ENCODE measurements at regions not wholly inside any gene's neighbourhood (a gene's known extent, or its start where the extent isn't known, plus 50 kb on each side); places are given as distances from the start of the nearest gene placed in this dataset.
"Not testable (repeated sequence)": the region's sequence is repeated elsewhere in the genome, so short reads cannot be mapped to it uniquely, and the experiment has no call there.

GRCh38 chr5:159784993-159785392, 131.3 kb upstream of the ADRA1B start:
- DNase-seq (ENCODE audit: low read depth): no peak
- H3K4me3 ChIP-seq (ENCODE audit: low read depth, low read length): no peak overlapping the region

- no peak for DNase-seq (ENCODE audit: low read depth)
Measured at GRCh38 chr5:159785656-159786055, 130.6 kb upstream of the ADRA1B start.

GRCh38 chr5:159786201-159786600, 130.1 kb upstream of the ADRA1B start:
- no peak for DNase-seq (ENCODE audit: low read depth)
- no peak overlapping the region for H3K4me3 ChIP-seq (ENCODE audit: low read depth, low read length)

More at GRCh38 chr5:159785656-159786055, 130.6 kb upstream of the ADRA1B start:
- no peak overlapping the region for H3K4me3 ChIP-seq (ENCODE audit: low read depth, low read length)

DNA sequence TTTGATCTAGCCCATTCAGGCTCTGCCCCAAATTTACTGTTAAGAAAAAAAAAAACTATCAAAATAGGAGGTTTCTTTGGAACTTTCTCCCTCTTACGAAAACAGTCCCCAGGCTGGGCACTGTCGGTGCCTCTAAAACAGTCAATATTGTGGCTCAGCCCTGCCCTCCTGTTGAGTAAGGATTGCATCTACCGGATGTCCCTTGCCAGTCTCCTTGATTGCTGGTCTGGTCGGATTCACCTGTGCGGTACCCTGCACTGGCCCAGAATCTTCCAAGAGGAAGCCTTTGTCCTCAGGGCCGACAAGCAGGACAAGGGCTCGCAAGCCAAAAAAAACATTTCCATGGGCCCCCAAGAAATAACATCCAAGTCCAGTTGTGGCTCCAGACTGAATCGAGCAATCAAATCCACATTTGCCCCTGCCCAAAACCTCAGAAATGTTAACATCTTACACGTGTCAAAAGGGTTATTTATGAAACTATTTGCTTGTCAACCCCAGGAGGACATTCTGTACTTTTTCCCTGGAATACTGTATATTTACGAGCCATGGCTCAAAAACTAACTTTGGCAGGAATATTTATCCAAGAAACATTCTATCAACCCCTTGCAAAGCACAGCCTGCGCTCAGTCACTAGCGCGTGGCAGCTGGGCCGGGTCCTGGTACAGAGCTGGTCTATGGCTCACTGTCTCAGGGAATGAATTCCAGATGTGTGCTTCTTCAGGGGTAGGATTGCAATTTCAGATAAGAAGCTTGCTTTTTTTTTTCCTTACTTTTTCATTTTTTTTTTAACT, 129.2 kb upstream of the ADRA1B start:
- no peak overlapping the region for H3K4me3 ChIP-seq (ENCODE audit: low read depth, low read length)
- DNase-seq (ENCODE audit: low read depth): peak; percentile 83

DNA sequence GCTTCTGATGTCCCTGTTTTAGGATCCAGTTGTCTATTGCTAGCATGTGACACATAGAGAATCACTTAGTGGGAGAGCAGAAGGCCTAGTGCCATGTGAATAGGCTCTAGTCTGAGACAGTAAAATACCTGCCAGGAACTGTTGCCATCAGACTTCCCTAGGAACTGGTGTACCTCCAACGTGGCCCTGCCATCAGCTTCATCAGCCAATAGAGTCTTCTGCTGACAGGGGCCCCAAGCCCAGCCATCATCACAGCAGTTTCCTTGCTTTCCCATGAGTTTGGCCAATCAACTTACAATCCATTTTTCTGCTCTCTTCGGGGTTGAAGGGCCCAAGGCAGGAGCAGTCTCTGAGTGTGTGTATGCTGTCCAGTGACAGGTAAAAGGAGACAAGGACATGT, 128.4 kb upstream of the ADRA1B start:
- no peak for DNase-seq (ENCODE audit: low read depth)
- no peak overlapping the region for H3K4me3 ChIP-seq (ENCODE audit: low read depth, low read length)

DNA sequence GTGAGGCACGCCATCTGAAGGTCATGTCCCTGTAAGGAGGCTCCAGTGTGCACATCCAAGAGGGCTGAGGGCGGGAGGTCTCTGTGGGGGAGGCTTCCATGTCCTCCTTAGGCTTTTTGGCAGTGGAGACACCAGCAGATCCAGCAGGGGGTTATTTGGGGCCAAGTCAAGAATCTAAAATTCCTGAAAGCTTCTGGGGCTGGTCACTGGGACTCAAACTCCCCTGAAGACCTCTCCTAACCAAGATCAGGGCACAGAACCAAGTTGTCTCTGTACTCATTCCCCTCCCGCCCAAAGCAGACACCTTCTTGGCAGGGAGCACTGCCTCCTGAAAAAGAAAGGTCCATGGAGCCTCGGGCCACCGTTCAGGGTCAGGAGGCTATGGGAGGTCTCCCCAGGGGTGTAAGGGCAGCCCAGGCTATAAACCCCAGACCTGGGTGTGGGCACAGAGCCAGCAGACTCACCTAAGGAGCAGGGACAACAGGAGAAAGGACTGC, 127.4 kb upstream of the ADRA1B start:
- no peak for DNase-seq (ENCODE audit: low read depth)
- H3K4me3 ChIP-seq (ENCODE audit: low read depth, low read length): no peak overlapping the region

DNA sequence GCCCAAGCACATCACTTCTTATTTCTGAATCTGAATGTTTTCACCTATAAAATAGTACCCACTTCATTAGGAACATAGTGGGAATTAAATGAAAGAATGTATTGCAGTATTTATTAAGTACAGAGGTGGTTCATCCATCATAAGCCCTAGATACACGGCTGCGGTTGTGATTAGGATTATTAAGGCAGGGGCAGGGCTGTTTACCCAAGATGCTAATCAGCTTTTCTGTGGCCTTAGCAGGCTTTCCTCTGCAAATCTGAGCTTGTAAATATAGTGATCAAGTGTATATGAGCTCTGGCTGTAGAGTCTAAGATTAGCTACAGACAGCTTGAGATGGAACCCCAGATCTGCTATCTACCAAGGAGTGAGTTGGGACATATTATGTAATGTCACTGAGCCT, 124.1 kb upstream of the ADRA1B start:
- no peak for DNase-seq (ENCODE audit: low read depth)
- no peak overlapping the region for H3K4me3 ChIP-seq (ENCODE audit: low read depth, low read length)

DNA sequence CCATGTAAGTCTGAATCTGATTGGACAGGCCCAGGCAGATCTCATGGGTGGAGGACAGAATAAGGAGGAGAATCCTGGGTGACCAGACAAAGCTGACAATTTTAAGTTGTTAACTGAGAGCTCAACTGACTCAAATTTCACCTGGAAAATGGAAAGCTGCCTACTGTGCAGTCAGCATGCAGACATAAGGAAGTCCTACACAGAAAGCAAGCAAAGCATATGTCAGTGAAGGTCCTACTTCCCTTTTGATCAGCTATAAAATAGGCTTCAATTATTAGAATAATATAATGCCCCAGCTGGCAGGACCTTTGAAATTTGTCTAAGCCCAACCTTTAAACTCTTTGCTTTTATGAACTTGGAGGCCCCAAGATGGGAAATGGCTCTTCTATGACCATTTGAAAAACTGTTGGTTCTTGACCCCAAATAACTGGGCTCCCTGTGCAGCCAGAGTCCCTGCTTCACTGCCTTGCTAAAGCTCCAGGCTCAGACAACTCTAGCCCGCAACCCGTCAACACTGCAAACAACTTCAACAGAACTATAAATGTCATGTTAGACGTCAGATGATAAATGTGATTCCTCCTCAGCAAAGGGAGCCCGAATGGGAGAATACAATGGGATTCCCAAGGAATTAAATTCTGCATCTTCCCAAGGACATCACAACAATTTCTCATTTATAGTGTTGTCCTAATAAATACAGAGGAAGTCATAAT, 118.9 kb upstream of the ADRA1B start:
- DNase-seq (ENCODE audit: low read depth): no peak
- no peak overlapping the region for H3K4me3 ChIP-seq (ENCODE audit: low read depth, low read length)

DNA sequence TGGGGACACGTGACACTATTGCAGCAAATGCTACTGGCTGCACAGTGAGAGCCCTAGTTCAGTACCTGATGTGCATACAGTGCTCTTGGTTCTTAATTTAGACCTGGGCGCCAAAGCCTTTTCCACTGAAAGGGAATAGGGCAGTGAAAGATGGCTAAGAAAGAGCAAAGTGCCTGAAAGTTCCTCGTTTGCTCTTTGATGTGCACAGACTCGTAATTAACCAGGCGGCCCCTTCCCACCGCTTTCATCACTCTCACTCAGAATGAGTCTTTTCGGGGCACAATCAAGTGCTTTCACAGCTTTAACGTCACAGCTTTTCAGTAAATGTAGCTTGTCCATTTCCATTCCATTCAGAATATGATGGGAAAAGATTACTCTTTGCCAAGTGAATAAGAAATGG, 116.6 kb upstream of the ADRA1B start:
- H3K4me3 ChIP-seq (ENCODE audit: low read depth, low read length): no peak overlapping the region
- no peak for DNase-seq (ENCODE audit: low read depth)

GRCh38 chr5:159800131-159800840, 116.0 kb upstream of the ADRA1B start:
- DNase-seq (ENCODE audit: low read depth): no peak
- H3K4me3 ChIP-seq (ENCODE audit: low read depth, low read length): no peak overlapping the region

DNA sequence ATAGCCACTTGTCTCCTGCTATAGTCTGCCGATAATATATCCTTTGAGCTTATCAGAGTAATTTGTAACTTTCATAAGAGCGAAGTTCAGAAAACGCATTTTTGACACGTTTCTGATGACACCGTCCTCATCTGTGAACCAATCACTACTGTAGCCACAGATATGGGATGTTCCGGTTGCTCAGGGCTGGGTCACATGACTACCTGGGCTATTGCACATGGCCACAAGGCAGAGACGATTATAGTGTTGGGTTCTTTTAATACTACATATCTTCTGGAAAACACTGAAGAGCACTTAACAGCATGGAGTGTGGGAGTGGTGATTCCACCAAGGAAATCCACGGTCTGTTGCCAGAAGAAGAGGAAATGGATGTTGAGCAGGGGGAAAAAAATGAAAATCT, 115.0 kb upstream of the ADRA1B start:
- DNase-seq (ENCODE audit: low read depth): no peak
- H3K4me3 ChIP-seq (ENCODE audit: low read depth, low read length): no peak overlapping the region

DNA sequence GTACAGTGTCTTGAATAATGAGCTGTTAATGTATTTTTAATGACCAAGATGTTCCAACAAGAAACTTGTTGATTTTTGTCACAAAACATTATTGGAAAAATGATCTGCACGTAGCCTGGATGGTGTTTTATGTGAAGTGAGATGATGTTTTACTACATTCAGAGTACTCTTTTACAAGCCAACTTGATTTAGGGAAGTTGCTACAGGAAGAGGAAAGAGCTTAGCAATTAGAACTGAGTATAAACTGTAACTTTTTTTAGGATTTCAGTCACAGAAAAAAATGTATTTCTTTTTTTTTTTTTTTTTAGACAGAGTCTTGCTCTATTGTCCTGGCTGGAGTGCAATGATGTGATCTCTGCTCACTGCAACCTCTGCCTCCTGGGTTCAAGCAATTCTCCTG, 113.6 kb upstream of the ADRA1B start:
- no peak for DNase-seq (ENCODE audit: low read depth)

GRCh38 chr5:159804121-159804520, 112.2 kb upstream of the ADRA1B start:
- no peak for DNase-seq (ENCODE audit: low read depth)
- no peak overlapping the region for H3K4me3 ChIP-seq (ENCODE audit: low read depth, low read length)

More for the DNA sequence above, 113.6 kb upstream of the ADRA1B start:
- H3K4me3 ChIP-seq (ENCODE audit: low read depth, low read length): no peak overlapping the region

DNA sequence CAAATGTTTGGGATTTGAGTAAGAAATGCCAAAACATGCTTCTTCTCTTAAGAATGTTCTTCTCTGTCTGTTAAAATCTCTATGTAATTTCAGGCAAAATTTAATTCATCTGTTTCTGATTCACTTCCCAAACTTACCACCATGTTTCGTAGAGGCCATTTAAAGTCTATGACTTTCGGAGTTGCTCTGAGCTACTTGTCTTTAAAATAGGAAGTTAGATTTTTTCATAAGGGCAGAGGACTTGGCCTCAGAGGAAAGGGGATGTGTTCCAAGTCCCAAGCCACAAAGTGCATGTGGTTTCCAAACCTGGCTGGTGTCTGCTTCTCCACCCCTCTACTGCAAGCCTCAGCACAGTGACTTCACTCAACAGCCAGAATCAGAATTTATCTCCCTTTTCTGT, 111.3 kb upstream of the ADRA1B start:
- H3K4me3 ChIP-seq (ENCODE audit: low read depth, low read length): no peak overlapping the region
- DNase-seq (ENCODE audit: low read depth): no peak

GRCh38 chr5:159807135-159807534, 109.1 kb upstream of the ADRA1B start:
- not testable (repeated sequence) for DNase-seq (ENCODE audit: low read depth); H3K4me3 ChIP-seq (ENCODE audit: low read depth, low read length)

DNA sequence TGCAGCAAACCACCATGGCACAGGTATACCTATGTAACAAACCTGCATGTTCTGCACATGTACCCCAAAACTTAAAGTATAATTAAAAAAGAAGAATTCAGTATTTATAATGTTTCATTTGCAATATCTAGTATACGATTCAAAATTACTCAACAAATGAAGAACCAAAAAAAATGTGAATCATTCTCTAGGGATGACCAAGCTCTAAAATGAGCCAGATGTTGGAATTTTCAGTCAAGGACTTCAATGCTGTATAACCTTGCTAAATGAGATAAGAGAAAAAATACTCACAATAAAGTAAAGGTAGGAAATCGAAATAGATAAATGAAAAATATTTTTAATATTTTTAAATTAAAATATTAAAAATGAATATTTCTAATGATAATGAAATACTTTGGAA, 108.7 kb upstream of the ADRA1B start:
- H3K4me3 ChIP-seq (ENCODE audit: low read depth, low read length): no peak overlapping the region
- DNase-seq (ENCODE audit: low read depth): no peak

GRCh38 chr5:159811712-159812111, 104.6 kb upstream of the ADRA1B start:
- no peak overlapping the region for H3K4me3 ChIP-seq (ENCODE audit: low read depth, low read length)
- no peak for DNase-seq (ENCODE audit: low read depth)

DNA sequence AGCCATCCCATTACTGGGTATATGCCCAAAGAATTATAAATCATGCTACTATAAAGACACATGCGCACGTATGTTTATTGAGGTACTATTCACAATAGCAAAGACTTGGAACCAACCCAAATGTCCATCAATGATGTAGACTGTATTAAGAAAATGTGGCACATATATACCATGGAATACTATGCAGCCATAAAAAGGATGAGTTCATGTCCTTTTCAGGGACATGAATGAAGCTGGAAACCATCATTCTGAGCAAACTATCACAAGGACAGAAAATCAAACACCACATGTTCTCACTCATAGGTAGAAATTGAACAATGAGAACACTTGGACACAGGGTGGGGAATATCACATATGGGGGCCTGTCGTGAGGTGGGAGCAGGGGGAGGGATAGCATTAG, 103.5 kb upstream of the ADRA1B start:
- not testable (repeated sequence) for DNase-seq (ENCODE audit: low read depth); H3K4me3 ChIP-seq (ENCODE audit: low read depth, low read length)

DNA sequence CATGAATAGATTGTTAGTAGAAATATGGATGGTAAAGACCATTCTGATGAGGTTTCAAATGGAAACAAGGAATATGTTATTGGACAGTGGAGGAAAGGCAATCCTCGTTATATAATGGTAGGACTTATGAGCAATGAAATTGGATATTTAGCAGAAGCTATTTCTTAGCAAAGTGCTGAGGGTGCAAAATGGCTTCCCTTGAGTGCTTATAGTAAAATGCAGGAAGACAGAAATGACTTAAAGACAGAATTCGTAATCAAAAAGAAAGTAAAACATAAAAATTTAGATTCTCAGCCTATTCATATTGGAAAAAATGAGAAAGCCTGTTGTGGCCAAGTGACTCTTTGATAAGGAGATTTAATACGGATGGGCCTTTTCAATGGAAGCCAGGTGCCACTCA, 102.1 kb upstream of the ADRA1B start:
- DNase-seq (ENCODE audit: low read depth): no peak
- no peak overlapping the region for H3K4me3 ChIP-seq (ENCODE audit: low read depth, low read length)
